Natural killer cell treated with Interleukin-12 subunit alpha and Interleukin-12 subunit beta and Interleukin-15 and Interleukin-18, amount 100 ng/mL, for 72 hours (primary cell): ENCODE measurements at regions not wholly inside any gene's neighbourhood (a gene's known extent, or its start where the extent isn't known, plus 50 kb on each side); places are given as distances from the start of the nearest gene placed in this dataset.
"Not testable (repeated sequence)": the region's sequence is repeated elsewhere in the genome, so short reads cannot be mapped to it uniquely, and the experiment has no call there.

Source experiments
- ATAC-seq, 2 donors: fragments of 150-1000 bp; cut with Tn5 transposase in 1 of 2; sonication (Bioruptor Pico), chemical (Tn5 transposase) in 1 of 2; 2 replicates each; pipeline ENCODE4 v1.10.0; 2021
- DNase-seq: peaks from one replicate; pipeline ENCODE4 v3.0.0; 2022; ENCODE audit warnings: low spot score
- H3K27ac Mint-ChIP-seq, 2 donors: 1 replicate in 1 of 2; 2 replicates in 1 of 2; pipeline ENCODE4 v1.8.0; 2022; ENCODE audit warnings: mixed read lengths in 2 of 2, mild to moderate bottlenecking in 1 of 2, moderate library complexity in 1 of 2
- H3K27me3 Mint-ChIP-seq, 2 donors: 1 replicate in 1 of 2; 2 replicates in 1 of 2; pipeline ENCODE4 v1.8.0; 2022; ENCODE audit warnings: mixed read lengths in 2 of 2
- H3K36me3 Mint-ChIP-seq: one replicate; pipeline ENCODE4 v1.8.0; 2022; ENCODE audit warnings: mixed read lengths
- H3K4me1 Mint-ChIP-seq, 2 donors: 1 replicate in 1 of 2; 2 replicates in 1 of 2; pipeline ENCODE4 v1.8.0; 2022; ENCODE audit warnings: low read depth in 2 of 2, mixed read lengths in 2 of 2, mild to moderate bottlenecking in 1 of 2
- H3K4me3 Mint-ChIP-seq: one replicate; pipeline ENCODE4 v1.8.0; 2022; ENCODE audit warnings: mixed read lengths
- H3K9me3 Mint-ChIP-seq: 2 replicates; pipeline ENCODE4 v1.8.0; 2022; ENCODE audit warnings: mixed read lengths

DNA sequence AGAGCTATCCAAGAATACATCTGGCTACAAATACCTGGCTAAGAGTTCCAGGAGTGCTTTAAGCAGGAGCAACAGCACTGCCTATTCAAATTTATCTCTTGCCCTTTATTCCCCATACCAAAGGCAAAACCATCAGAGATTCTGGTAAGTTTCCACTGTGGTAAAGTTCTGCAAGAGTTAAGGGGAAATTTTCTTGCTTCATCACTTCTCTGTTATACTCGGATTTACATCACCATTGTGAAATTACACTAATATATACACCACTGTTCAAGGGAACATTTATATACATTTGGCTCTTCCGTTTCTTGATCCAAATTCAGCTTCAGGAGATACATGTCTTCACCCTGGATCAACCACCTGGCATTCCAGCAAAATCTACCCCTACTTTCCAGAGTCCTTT lies 70.8 kb upstream of the PTPN13 start:
- no peak for DNase-seq
- peaks cover 0 to 9% of the 10 kb centered on the region in 2 donors for H3K27me3 Mint-ChIP-seq
- no peaks in the 10 kb centered on the region for H3K4me1 Mint-ChIP-seq
- no peak overlapping the region for H3K4me3 Mint-ChIP-seq
- no peaks in the 10 kb centered on the region for H3K36me3 Mint-ChIP-seq
- H3K27ac Mint-ChIP-seq, result no peak overlapping the region
- peaks cover 17% of the 10 kb centered on the region for H3K9me3 Mint-ChIP-seq
- no peak for ATAC-seq

GRCh38 chr4:86527713-86528112 lies 66.4 kb upstream of the PTPN13 start:
- not testable (repeated sequence) for H3K27ac Mint-ChIP-seq, H3K4me3 Mint-ChIP-seq, DNase-seq, H3K27me3 Mint-ChIP-seq, H3K9me3 Mint-ChIP-seq, ATAC-seq, H3K36me3 Mint-ChIP-seq, H3K4me1 Mint-ChIP-seq

DNA sequence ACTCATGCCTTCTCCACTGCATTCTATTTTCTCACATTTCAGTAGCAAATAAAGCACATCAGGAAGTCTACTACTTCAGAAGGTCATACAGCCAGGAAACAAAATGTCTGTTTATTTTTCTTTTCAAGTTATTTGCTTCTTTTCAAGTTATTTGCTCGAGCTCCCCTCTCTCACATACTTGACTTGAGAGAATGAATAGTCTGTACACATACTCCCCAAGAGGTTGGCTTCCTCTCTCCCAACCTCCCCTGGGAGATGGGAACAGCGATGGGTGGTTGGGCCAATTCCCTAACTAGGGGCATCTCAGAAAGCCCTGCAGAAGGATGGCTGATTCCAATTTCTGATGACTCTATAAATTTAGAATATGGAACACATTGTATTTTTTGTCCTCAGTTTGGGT lies 64.7 kb upstream of the PTPN13 start:
- ATAC-seq (no peak), DNase-seq (no peak)
- Mint-ChIP-seq H3K27me3 (peaks cover 0 to 3% of the 10 kb centered on the region in 2 donors), H3K9me3 (no peaks in the 10 kb centered on the region), H3K36me3 (no peaks in the 10 kb centered on the region), H3K4me3 (no peak overlapping the region), H3K4me1 (no peaks in the 10 kb centered on the region), H3K27ac (no peak overlapping the region)

- no peaks in the 10 kb centered on the region for H3K36me3 Mint-ChIP-seq
- no peaks in the 10 kb centered on the region for H3K4me1 Mint-ChIP-seq
- H3K27me3 Mint-ChIP-seq, result peaks cover 0 to 2% of the 10 kb centered on the region in 2 donors
Measured at GRCh38 chr4:86530183-86530582, 63.9 kb upstream of the PTPN13 start.

DNA sequence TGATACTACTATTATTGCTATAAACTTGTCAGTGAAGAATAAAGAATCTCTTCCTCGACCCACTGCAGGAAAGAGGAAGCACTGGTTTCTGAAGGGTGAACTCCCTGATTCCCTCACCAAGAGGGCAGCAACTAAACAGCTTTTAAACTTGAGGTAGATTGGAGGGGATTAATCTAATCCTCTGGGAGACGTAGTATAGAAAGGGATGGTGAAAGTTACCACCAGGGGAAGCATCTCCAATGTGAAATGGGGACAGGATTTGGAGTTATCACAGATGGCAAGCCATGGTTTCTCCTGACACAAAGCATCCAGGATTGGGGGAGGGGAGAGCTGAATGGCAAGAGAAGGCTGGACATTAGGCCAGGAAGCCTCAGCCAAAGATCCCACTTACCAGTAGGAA lies 62.7 kb upstream of the PTPN13 start:
- Mint-ChIP-seq H3K36me3 (no peaks in the 10 kb centered on the region), H3K9me3 (no peaks in the 10 kb centered on the region), H3K27me3 (peaks cover 0 to 2% of the 10 kb centered on the region in 2 donors), H3K4me3 (no peak overlapping the region), H3K27ac (no peak overlapping the region), H3K4me1 (no peaks in the 10 kb centered on the region)
- no peak for ATAC-seq
- no peak for DNase-seq

More at GRCh38 chr4:86530183-86530582, 63.9 kb upstream of the PTPN13 start:
- Mint-ChIP-seq H3K27ac (no peak overlapping the region), H3K9me3 (no peaks in the 10 kb centered on the region), H3K4me3 (no peak overlapping the region)
- DNase-seq (no peak), ATAC-seq (no peak)

GRCh38 chr4:86532851-86533250 lies 61.3 kb upstream of the PTPN13 start:
- Mint-ChIP-seq H3K9me3 (no peaks in the 10 kb centered on the region), H3K4me3 (no peak overlapping the region), H3K27ac (no peak overlapping the region), H3K4me1 (no peaks in the 10 kb centered on the region), H3K36me3 (no peaks in the 10 kb centered on the region), H3K27me3 (peaks cover 0 to 2% of the 10 kb centered on the region in 2 donors)
- DNase-seq, result no peak
- ATAC-seq, result no peak

DNA sequence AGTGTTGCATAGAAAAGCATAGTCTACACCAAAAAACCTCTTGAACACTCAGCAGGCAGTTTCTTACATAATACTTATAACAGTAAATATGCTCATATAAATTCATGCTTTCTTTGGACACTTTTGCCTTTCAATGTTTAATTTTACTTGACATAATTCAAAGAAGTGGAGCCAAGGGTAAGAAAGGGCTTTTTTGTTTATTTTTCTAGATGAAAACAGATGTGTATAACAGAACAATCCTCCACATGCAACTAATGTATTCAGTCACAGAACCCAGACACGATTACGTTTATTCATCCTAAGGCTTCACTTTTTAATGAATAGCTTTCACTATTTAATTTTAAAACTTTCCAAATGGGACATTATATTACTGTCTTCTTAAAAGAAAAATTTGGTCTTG lies 58.0 kb upstream of the PTPN13 start:
- no peak overlapping the region for H3K27ac Mint-ChIP-seq
- no peak overlapping the region for H3K4me3 Mint-ChIP-seq
- peaks cover 0 to 2% of the 10 kb centered on the region in 2 donors for H3K27me3 Mint-ChIP-seq
- H3K36me3 Mint-ChIP-seq, result no peaks in the 10 kb centered on the region
- ATAC-seq, result no peak
- no peak for DNase-seq
- no peaks in the 10 kb centered on the region for H3K4me1 Mint-ChIP-seq
- no peaks in the 10 kb centered on the region for H3K9me3 Mint-ChIP-seq

DNA sequence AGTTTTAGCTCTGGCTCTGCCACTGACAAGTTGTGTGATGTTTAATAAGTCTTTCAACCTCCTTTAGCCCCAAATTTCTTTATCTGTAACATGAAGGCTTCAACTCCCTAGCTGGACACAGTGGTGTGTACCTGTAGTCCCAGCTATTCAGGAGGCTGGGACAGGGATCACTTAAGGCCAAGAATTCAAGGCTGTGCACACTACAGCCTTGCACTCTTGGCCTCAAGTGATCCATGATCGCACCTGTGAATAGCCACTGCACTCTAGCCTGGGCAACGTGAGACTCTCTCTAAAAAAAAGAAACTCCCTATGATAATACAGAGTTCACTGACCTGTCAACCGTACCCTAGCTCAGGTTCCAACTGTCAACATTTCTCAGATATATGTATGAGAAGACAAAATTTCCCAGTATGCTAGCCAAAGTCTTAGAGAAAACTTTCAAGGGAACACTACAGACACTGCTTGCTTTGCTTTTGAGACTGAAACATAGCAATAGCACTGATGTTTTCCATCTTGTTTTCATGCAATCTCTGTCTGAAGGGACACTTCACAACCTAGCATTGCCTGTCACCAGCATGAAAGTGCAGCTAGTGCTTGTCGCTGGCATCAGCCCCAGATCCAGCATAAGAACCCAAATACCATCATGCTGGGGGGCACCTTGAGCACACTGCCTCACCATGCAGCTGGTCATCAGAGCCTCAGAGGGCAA lies 51.6 kb upstream of the PTPN13 start:
- Mint-ChIP-seq H3K4me3 (no peak overlapping the region), H3K36me3 (no peaks in the 10 kb centered on the region), H3K9me3 (no peaks in the 10 kb centered on the region), H3K4me1 (peaks cover 0 to 18% of the 10 kb centered on the region in 2 donors), H3K27me3 (peaks cover 0 to 7% of the 10 kb centered on the region in 2 donors), H3K27ac (no peak overlapping the region)
- no peak for ATAC-seq
- DNase-seq, result no peak

- Mint-ChIP-seq H3K36me3 (no peaks in the 10 kb centered on the region), H3K27ac (no peak overlapping the region), H3K4me3 (no peak overlapping the region), H3K9me3 (no peaks in the 10 kb centered on the region), H3K4me1 (peaks cover 0 to 18% of the 10 kb centered on the region in 2 donors), H3K27me3 (peaks cover 0 to 7% of the 10 kb centered on the region in 2 donors)
- DNase-seq (no peak), ATAC-seq (no peak)
Measured at GRCh38 chr4:86543080-86543479, 51.0 kb upstream of the PTPN13 start.

GRCh38 chr4:86543560-86544309 lies 50.4 kb upstream of the PTPN13 start:
- peak overlapping the region in 1 of 2 donors; percentile 69 for H3K27ac Mint-ChIP-seq
- peaks cover 0 to 7% of the 10 kb centered on the region in 2 donors for H3K27me3 Mint-ChIP-seq
- DNase-seq, result no peak
- peak overlapping the region; percentile 2 for H3K4me3 Mint-ChIP-seq
- ATAC-seq, result no peak
- H3K9me3 Mint-ChIP-seq, result no peaks in the 10 kb centered on the region
- H3K4me1 Mint-ChIP-seq, result peaks cover 0 to 18% of the 10 kb centered on the region in 2 donors
- no peaks in the 10 kb centered on the region for H3K36me3 Mint-ChIP-seq

GRCh38 chr4:86544310-86544966 lies 49.7 kb upstream of the PTPN13 start:
- Mint-ChIP-seq H3K9me3 (no peaks in the 10 kb centered on the region), H3K4me1 (peaks cover 0 to 18% of the 10 kb centered on the region in 2 donors), H3K4me3 (peak overlapping the region; percentile 45), H3K36me3 (no peaks in the 10 kb centered on the region), H3K27ac (peak overlapping the region; percentile 53 to 69), H3K27me3 (peaks cover 0 to 7% of the 10 kb centered on the region in 2 donors)
- peak in 1 of 2 donors; percentile 67 for ATAC-seq
- no peak for DNase-seq
